Esophagus muscularis mucosa (tissue), 4 donors: ENCODE measurements at regions not wholly inside any gene's neighbourhood (a gene's known extent, or its start where the extent isn't known, plus 50 kb on each side); places are given as distances from the start of the nearest gene placed in this dataset.

Source experiments
- DNase-seq: peaks from one replicate; pipeline ENCODE4 v3.0.0-alpha.2; 2017; ENCODE audit errors: extremely low spot score
- H3K27ac ChIP-seq, 4 donors: fragments of 200-600 bp; sonication (generic); replicated peaks in 1 of 4; 1 replicate in 3 of 4; 2 replicates in 1 of 4; pipeline ENCODE4 v1.5.1; 2016 to 2019; ENCODE audit warnings: mild to moderate bottlenecking in 1 of 4
- H3K27me3 ChIP-seq, 4 donors: fragments of 200-600 bp; sonication (generic); one replicate each; pipeline versions ENCODE4 v1.5.1 to v1.6.0; 2016 to 2019
- H3K36me3 ChIP-seq, 4 donors: fragments of 200-600 bp; sonication (generic); one replicate each; pipeline ENCODE4 v1.5.1; 2016 to 2019
- H3K4me1 ChIP-seq, 4 donors: fragments of 200-600 bp; sonication (generic); one replicate each; pipeline ENCODE4 v1.5.1; 2016 to 2019
- H3K4me3 ChIP-seq, 4 donors: fragments of 200-600 bp; sonication (generic); 1 replicate in 2 of 4; 2 replicates in 2 of 4; pipeline ENCODE4 v1.5.1; 2016 to 2019; ENCODE audit warnings: mild to moderate bottlenecking in 4 of 4, moderate library complexity in 1 of 4
- H3K9me3 ChIP-seq, 4 donors: fragments of 200-600 bp; sonication (generic); 1 replicate in 3 of 4; 2 replicates in 1 of 4; pipeline ENCODE4 v1.5.1; 2016 to 2019
- EP300 ChIP-seq: sonication (generic); formaldehyde crosslinking; IDR thresholded peaks from one replicate; pipeline ENCODE4 v1.6.1; 2017; ENCODE audit warnings: antibody characterized with exemption
- POLR2A ChIP-seq: fragments of 450-650 bp; IDR thresholded peaks from one replicate; pipeline ENCODE4 v1.6.1; 2017; ENCODE audit warnings: antibody characterized with exemption, moderate library complexity, mild to moderate bottlenecking, low read depth
- POLR2AphosphoS5 ChIP-seq, 2 donors: sonication (generic); formaldehyde crosslinking; IDR thresholded peaks; one replicate each; pipeline ENCODE4 v1.6.1; 2017; ENCODE audit warnings: antibody characterized with exemption in 2 of 2
- WGBS: methylation state at CpG from one replicate; pipeline ENCODE4 v1.1.5; 2018; 5-methylcytosine and 5-hydroxymethylcytosine counted together
- intact Hi-C: fragments of 100-400 bp; cut with DNase I; formaldehyde crosslinking; loops from one replicate; pipeline ENCODE4 v1.15.1; 2023
- TF ChIP-seq, protein P1 (sequence below), 3 experiments: fragments of 200-600 bp in 2 of 3; fragments of 450-650 bp in 1 of 3; sonication (generic) in 2 of 3; IDR thresholded peaks; one replicate each; pipeline ENCODE4 v1.5.1; 2017 to 2019; ENCODE audit warnings: antibody characterized with exemption in 3 of 3, mild to moderate bottlenecking in 2 of 3, moderate library complexity in 1 of 3

DNA sequence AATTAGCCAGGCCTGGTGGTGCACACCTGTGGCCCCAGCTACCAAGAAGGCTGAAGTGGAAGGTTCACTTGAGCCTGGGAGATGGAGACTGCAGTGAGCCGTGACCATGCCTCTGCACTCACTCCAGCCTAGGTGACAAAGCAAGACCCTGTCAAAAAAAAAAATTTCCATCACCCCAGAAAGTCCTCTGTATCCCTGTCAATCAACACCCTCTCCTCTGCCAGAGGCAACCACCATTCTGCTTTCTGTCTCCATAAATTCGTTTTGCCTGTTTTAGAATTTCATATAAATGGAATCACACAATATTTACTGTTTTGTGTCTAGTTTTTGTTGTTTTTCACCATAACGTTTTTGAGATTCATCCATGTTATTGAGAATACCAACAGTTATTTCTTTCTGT, 141.6 kb upstream of the SLC45A1 start:
- H3K36me3 ChIP-seq: no peaks in the 10 kb centered on the region
- DNase-seq: no peak
- no peak overlapping the region for H3K4me3 ChIP-seq
- H3K27me3 ChIP-seq: no peaks in the 10 kb centered on the region
- H3K27ac ChIP-seq: no peak overlapping the region
- peaks cover 6 to 26% (median 24%) of the 10 kb centered on the region in 4 donors for H3K4me1 ChIP-seq
- intact Hi-C loops: no loop called here
- TF ChIP-seq, protein P1, sequence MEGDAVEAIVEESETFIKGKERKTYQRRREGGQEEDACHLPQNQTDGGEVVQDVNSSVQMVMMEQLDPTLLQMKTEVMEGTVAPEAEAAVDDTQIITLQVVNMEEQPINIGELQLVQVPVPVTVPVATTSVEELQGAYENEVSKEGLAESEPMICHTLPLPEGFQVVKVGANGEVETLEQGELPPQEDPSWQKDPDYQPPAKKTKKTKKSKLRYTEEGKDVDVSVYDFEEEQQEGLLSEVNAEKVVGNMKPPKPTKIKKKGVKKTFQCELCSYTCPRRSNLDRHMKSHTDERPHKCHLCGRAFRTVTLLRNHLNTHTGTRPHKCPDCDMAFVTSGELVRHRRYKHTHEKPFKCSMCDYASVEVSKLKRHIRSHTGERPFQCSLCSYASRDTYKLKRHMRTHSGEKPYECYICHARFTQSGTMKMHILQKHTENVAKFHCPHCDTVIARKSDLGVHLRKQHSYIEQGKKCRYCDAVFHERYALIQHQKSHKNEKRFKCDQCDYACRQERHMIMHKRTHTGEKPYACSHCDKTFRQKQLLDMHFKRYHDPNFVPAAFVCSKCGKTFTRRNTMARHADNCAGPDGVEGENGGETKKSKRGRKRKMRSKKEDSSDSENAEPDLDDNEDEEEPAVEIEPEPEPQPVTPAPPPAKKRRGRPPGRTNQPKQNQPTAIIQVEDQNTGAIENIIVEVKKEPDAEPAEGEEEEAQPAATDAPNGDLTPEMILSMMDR (IDR thresholded peaks at IDR 0.05): no peak
- no peak for TF ChIP-seq POLR2AphosphoS5 (IDR thresholded peaks at IDR 0.05)
- TF ChIP-seq EP300: no peak
- no peak for TF ChIP-seq POLR2A
- peaks cover 0 to 21% (median 16%) of the 10 kb centered on the region in 4 donors for H3K9me3 ChIP-seq
- WGBS: 88% methylated on average over 3 of the region's 3 CpGs

DNA sequence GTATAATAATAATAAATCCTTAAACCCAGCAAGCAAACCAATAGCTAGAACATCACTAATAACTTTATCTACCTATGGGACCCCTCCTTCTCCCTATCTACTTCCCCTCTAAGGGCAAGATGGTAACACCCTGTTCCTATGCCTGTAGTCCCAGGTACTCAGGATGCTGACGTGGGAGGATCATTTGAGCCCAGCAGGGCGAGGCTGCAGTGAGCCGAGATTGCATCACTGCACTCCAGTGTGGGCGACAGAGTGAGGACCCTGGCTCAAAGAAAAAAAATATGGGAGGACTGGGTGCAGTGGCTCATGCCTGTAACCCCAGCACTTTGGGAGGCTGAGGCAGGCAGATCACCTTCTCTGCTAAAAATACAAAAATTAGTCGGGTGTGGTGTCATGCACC, 143.1 kb upstream of the SLC45A1 start:
- peak overlapping the region in 3 of 4 donors; percentile 74 to 83 (median 74) for H3K27ac ChIP-seq
- intact Hi-C loops: no loop called here
- H3K4me1 ChIP-seq: peaks cover 13 to 34% (median 34%) of the 10 kb centered on the region in 4 donors
- H3K4me3 ChIP-seq: no peak overlapping the region
- no peaks in the 10 kb centered on the region for H3K27me3 ChIP-seq
- H3K9me3 ChIP-seq: peaks cover 0 to 19% (median 15%) of the 10 kb centered on the region in 4 donors
- TF ChIP-seq POLR2AphosphoS5 (IDR thresholded peaks at IDR 0.05): no peak
- TF ChIP-seq EP300: no peak
- no peak for TF ChIP-seq POLR2A
- TF ChIP-seq, protein P1 (IDR thresholded peaks at IDR 0.05): no peak
- 79% methylated on average over 5 of the region's 5 CpGs for WGBS
- H3K36me3 ChIP-seq: no peaks in the 10 kb centered on the region
- no peak for DNase-seq

DNA sequence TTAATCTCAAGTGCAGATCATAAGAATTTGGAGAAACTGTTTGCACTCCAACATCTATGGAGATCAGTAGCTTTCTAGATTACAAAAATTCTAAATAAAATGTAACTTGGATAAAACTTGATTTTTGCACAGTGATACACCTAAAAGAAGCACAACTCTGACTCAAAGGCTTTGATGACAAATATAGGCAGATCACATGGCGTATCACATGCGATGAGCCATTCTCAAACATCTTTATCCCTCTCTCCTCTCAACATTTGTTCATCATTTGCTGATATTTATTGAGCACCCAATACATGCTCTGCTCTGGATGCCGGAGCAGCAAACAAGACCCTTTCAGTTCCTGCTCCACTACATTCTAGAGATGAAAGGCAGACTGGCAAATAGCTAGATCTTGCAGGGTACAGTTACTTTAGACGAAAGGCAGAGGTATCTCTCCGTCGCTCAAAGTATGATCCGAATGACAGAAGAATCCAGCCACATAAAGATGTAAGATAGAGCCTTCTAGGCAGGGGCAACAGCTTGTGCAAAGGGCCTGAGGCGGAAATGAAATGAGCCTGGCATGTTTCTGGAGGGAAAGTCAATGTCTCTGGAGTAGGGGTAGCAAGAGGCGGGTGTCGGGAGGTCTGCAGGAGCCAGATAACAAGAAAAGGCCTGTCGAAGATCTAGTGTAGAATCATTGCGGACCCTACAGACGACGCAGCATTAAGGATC, 145.8 kb upstream of the ERRFI1 start:
- Histone ChIP-seq H3K9me3 (no peaks in the 10 kb centered on the region), H3K36me3 (no peaks in the 10 kb centered on the region), H3K27me3 (no peaks in the 10 kb centered on the region), H3K4me3 (no peak overlapping the region), H3K4me1 (peaks cover 21 to 62% (median 61%) of the 10 kb centered on the region in 4 donors), H3K27ac (peak overlapping the region in 3 of 4 donors; percentile 20 to 83 (median 81))
- intact Hi-C loops: no loop called here
- TF ChIP-seq, protein P1 (IDR thresholded peaks at IDR 0.05): no peak
- no peak for TF ChIP-seq POLR2A
- WGBS: 96% methylated on average over 14 of the region's 14 CpGs
- DNase-seq: no peak

DNA sequence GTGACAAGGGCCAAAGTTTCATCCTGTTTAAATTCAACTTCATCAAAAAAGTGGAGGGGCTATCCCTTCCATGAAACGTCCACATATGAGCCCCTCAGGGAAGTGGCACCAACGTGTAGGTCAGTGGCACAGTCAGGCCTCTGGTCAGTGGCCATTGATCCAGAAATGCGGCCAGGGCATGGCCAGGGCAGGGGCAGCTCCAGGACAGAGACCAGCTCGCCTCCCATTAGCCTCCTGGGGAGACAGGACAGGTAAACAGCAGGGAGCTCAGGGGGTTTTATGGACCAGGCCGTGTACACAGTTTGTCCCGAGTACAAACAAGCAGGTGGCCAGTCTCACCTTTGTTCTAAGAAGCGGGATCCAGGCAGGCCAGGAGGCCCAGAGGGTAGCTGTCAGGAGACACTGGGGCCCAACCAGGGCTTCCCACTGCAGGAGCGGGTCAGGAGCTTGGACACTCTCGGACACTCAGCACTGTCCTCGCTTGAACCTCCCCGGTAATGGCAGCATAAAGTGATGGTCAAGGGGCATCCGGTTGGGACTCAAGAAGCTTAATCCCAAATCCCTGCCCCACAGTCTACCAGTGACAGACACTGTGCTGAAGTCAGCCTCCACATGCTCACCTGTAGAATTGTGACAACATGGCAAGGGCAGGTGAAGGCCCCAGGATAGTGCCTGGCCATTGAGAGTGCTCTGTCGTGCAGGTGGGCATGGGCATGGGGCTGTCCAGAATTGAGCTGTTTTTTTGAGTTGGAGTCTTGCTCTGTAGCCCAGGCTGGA, 144.1 kb upstream of the ERRFI1 start:
- WGBS: 69% methylated on average over 11 of the region's 13 CpGs
- Histone ChIP-seq H3K36me3 (no peaks in the 10 kb centered on the region), H3K27ac (peak overlapping the region; percentile 74 to 84 (median 82)), H3K4me1 (peaks cover 25 to 78% (median 75%) of the 10 kb centered on the region in 4 donors), H3K9me3 (no peaks in the 10 kb centered on the region), H3K27me3 (no peaks in the 10 kb centered on the region), H3K4me3 (no peak overlapping the region)
- intact Hi-C loops: no loop called here
- TF ChIP-seq POLR2A (no peak), EP300 (no peak), POLR2AphosphoS5 (IDR thresholded peaks at IDR 0.05) (no peak)
- TF ChIP-seq, protein P1 (IDR thresholded peaks at IDR 0.05): no peak
- no peak for DNase-seq
